Loucy (cell line): ENCODE measurements at regions not wholly inside any gene's neighbourhood (a gene's known extent, or its start where the extent isn't known, plus 50 kb on each side); places are given as distances from the start of the nearest gene placed in this dataset.

Source experiments
- H2AFZ ChIP-seq: fragments of 200-600 bp; sonication (generic); 2 replicates; pipeline ENCODE4 v1.6.0; 2016; ENCODE audit warnings: antibody characterized with exemption, mild to moderate bottlenecking, low read length, moderate library complexity
- H3F3A ChIP-seq: fragments of 200-600 bp; 2 replicates; pipeline ENCODE4 v1.6.0; 2016; ENCODE audit warnings: antibody characterized with exemption, low read depth, mild to moderate bottlenecking
- H3K27me3 ChIP-seq: fragments of 200-600 bp; sonication (generic); 2 replicates; pipeline ENCODE4 v1.6.1; 2014; ENCODE audit warnings: low read length, mild to moderate bottlenecking; ENCODE audit not compliant: insufficient read depth, poor library complexity, severe bottlenecking
- H3K36me3 ChIP-seq: fragments of 200-600 bp; sonication (generic); 2 replicates; pipeline ENCODE4 v1.6.1; 2016; ENCODE audit warnings: low read length; ENCODE audit not compliant: insufficient read depth
- H3K4me1 ChIP-seq: fragments of 200-600 bp; sonication (generic); 2 replicates; pipeline ENCODE4 v1.5.1; 2014; ENCODE audit warnings: low read length, mild to moderate bottlenecking; ENCODE audit not compliant: insufficient read depth, poor library complexity, severe bottlenecking
- H3K4me2 ChIP-seq: fragments of 200-600 bp; sonication (generic); 2 replicates; pipeline ENCODE4 v1.6.0; 2014; ENCODE audit warnings: antibody characterized with exemption, low read length, low read depth, mild to moderate bottlenecking; ENCODE audit not compliant: poor library complexity, severe bottlenecking
- H3K4me3 ChIP-seq: fragments of 200-600 bp; sonication (generic); 2 replicates; pipeline ENCODE4 v1.5.1; 2014; ENCODE audit warnings: low read length, mild to moderate bottlenecking, mixed read lengths; ENCODE audit not compliant: poor library complexity, severe bottlenecking
- H3K79me2 ChIP-seq: fragments of 200-600 bp; sonication (generic); 2 replicates; pipeline ENCODE4 v1.6.1; 2014; ENCODE audit warnings: low read length; ENCODE audit not compliant: insufficient read depth
- H3K9ac ChIP-seq: fragments of 200-600 bp; sonication (generic); 2 replicates; pipeline ENCODE4 v1.6.0; 2014; ENCODE audit warnings: mild to moderate bottlenecking, low read depth, low read length, moderate library complexity; ENCODE audit not compliant: poor library complexity, severe bottlenecking
- H3K9me2 ChIP-seq: fragments of 200-600 bp; sonication (generic); replicated peaks from 2 replicates; pipeline ENCODE4 v1.6.1; 2016; ENCODE audit warnings: low read depth, low read length, mixed read lengths
- H3K9me3 ChIP-seq: fragments of 200-600 bp; sonication (generic); 2 replicates; pipeline ENCODE4 v1.6.1; 2014; ENCODE audit warnings: mild to moderate bottlenecking, antibody characterized with exemption, low read length, low read depth; ENCODE audit not compliant: insufficient read depth
- H4K20me1 ChIP-seq: fragments of 200-600 bp; sonication (generic); 2 replicates; pipeline ENCODE4 v1.6.0; 2014; ENCODE audit warnings: antibody characterized with exemption, low read length, mild to moderate bottlenecking; ENCODE audit not compliant: insufficient read depth, poor library complexity, severe bottlenecking
- EZH2phosphoT487 ChIP-seq: fragments of 200-600 bp; IDR thresholded peaks from 2 replicates; pipeline ENCODE4 v1.6.1; 2018; ENCODE audit warnings: antibody characterized with exemption, mild to moderate bottlenecking, moderate library complexity, borderline replicate concordance
- TF ChIP-seq, protein P1 (sequence below): fragments of 200-600 bp; sonication (generic); conservative IDR thresholded peaks from 2 replicates; pipeline ENCODE4 v1.5.1; 2014; ENCODE audit warnings: mild to moderate bottlenecking, antibody characterized with exemption, low read length

DNA sequence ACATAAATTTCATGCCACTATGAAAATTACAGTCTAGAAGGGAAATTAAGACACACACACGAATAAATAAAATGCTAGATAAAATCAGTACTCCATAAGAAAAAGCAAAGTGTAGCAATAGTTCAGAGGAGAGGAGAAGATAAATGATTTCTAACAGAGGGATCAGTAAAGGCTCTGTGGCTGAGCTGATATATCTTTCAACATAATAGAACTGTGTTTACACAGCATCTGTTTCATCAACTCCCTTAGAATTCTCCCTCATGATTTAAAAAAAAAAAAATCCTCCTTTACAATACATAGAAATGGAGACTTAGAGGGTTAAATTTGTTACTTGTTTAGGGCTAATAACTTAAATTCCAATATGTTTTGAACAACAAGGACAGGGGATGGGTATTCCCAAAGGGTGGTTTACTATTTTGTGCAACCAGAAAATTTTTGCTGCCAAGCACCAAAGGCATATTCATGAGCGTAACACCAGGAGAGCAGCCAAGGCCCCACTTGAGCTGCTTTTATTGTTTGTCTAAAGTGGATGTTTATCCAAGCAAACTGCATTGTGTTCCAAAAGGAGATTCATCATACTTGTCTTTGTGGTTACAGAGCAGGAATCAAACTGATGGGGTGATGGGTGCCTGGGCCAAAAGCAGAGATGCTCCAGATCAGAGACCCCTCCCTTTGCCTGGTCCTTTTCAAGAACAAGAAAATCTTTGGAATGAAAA is 162.7 kb downstream of the BMP4 start:
- no peak overlapping the region for H2AFZ ChIP-seq
- no peak overlapping the region for H3K4me3 ChIP-seq
- H3K9me3 ChIP-seq = no peaks in the 10 kb centered on the region
- H3K9me2 ChIP-seq = no peaks in the 10 kb centered on the region
- H3K9ac ChIP-seq = no peak overlapping the region
- H3K79me2 ChIP-seq = no peaks in the 10 kb centered on the region
- H3K36me3 ChIP-seq = no peaks in the 10 kb centered on the region
- no peaks in the 10 kb centered on the region for H3F3A ChIP-seq
- H3K4me2 ChIP-seq = no peak overlapping the region
- no peaks in the 10 kb centered on the region for H3K27me3 ChIP-seq
- H3K4me1 ChIP-seq = no peaks in the 10 kb centered on the region
- TF ChIP-seq, protein P1, sequence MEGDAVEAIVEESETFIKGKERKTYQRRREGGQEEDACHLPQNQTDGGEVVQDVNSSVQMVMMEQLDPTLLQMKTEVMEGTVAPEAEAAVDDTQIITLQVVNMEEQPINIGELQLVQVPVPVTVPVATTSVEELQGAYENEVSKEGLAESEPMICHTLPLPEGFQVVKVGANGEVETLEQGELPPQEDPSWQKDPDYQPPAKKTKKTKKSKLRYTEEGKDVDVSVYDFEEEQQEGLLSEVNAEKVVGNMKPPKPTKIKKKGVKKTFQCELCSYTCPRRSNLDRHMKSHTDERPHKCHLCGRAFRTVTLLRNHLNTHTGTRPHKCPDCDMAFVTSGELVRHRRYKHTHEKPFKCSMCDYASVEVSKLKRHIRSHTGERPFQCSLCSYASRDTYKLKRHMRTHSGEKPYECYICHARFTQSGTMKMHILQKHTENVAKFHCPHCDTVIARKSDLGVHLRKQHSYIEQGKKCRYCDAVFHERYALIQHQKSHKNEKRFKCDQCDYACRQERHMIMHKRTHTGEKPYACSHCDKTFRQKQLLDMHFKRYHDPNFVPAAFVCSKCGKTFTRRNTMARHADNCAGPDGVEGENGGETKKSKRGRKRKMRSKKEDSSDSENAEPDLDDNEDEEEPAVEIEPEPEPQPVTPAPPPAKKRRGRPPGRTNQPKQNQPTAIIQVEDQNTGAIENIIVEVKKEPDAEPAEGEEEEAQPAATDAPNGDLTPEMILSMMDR = no peak
- TF ChIP-seq EZH2phosphoT487 = no peak
- H4K20me1 ChIP-seq = no peaks in the 10 kb centered on the region

DNA sequence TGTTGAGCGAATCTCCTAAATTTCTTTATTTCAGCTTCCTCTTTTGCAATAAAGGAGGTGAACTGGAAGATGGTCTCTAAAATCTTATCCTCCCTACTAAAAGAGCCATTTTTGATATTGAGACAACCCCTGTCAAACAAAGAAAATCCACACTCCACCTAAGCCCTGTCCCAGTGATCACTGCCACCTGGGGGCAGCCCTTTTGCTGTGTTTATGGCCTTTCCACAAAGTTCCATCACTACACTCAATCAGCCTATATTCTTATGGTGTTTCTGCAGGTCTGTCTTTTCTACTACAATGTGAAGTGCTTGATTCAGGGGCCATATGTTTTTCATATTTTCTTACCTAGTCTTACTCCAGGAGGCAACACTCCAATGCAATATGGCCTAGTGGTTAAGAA is 163.7 kb downstream of the BMP4 start:
- H3K9me2 ChIP-seq = no peaks in the 10 kb centered on the region
- H3F3A ChIP-seq = no peaks in the 10 kb centered on the region
- H3K9ac ChIP-seq = no peak overlapping the region
- H3K27me3 ChIP-seq = no peaks in the 10 kb centered on the region
- H3K4me3 ChIP-seq = no peak overlapping the region
- no peaks in the 10 kb centered on the region for H3K79me2 ChIP-seq
- TF ChIP-seq EZH2phosphoT487 = no peak
- TF ChIP-seq, protein P1 = 0 out of 2 replicates have a peak, but pooled peaks have one; percentile 7
- no peaks in the 10 kb centered on the region for H3K9me3 ChIP-seq
- no peak overlapping the region for H2AFZ ChIP-seq
- H3K36me3 ChIP-seq = no peaks in the 10 kb centered on the region
- H3K4me2 ChIP-seq = no peak overlapping the region
- no peaks in the 10 kb centered on the region for H4K20me1 ChIP-seq
- no peaks in the 10 kb centered on the region for H3K4me1 ChIP-seq

DNA sequence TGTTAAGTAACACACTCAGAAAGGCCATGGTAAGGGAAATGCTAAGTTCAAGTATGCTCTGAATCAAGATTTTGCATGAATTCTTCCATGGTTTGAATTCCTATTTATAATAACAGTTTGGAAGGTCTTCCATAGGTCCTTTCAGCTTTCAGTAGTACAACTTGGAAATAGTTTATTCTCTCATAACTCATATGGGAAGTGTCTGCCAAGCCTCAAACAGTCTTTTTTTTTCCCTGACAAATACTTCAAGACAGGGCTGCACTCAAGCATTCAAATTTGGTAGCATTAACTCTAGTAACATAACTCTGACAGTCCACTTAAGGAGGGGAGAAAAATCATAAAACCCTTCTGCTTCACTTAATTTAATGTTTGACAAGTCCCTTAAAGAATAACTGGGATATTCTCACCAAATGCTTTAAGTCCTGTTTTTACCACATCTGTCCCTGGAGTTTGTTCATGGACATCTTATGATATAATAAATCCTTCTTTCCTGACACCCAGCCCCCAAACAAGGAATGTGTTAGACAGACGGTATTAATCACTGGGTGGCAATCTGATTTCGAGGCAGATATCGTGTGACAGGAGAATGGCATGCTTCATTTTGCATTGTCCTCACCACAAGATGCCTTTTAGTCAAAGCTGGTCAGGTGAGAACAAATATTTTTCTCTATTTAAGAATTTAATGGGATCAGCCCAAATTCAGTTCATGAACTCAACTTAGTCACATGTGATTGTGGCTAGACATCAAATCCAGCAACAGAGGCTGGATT is 165.7 kb downstream of the BMP4 start:
- Histone ChIP-seq H3K9me3 (no peaks in the 10 kb centered on the region), H2AFZ (no peak overlapping the region), H4K20me1 (no peaks in the 10 kb centered on the region), H3K27me3 (no peaks in the 10 kb centered on the region), H3F3A (no peaks in the 10 kb centered on the region), H3K4me3 (no peak overlapping the region), H3K4me1 (no peaks in the 10 kb centered on the region), H3K9me2 (no peaks in the 10 kb centered on the region), H3K9ac (no peak overlapping the region), H3K79me2 (no peaks in the 10 kb centered on the region), H3K4me2 (no peak overlapping the region), H3K36me3 (no peaks in the 10 kb centered on the region)
- no peak for TF ChIP-seq EZH2phosphoT487
- TF ChIP-seq, protein P1 = no peak
